Ascending aorta (tissue), 2 donors: ENCODE measurements at regions not wholly inside any gene's neighbourhood (a gene's known extent, or its start where the extent isn't known, plus 50 kb on each side); places are given as distances from the start of the nearest gene placed in this dataset.

Experiments used
- DNase-seq, 2 donors: peaks; one replicate each; pipeline ENCODE4 v3.0.0-alpha.2; 2019; ENCODE audit warnings: low spot score in 2 of 2
- H3K27ac ChIP-seq, 2 donors: fragments of 200-600 bp; sonication (generic); one replicate each; pipeline ENCODE4 v1.5.1; 2016 to 2017; ENCODE audit warnings: mild to moderate bottlenecking in 1 of 2
- H3K27me3 ChIP-seq: fragments of 200-600 bp; sonication (generic); one replicate; pipeline ENCODE4 v1.5.1; 2017
- H3K36me3 ChIP-seq, 2 donors: fragments of 200-600 bp; sonication (generic); one replicate each; pipeline ENCODE4 v1.5.1; 2016
- H3K4me1 ChIP-seq, 2 donors: fragments of 200-600 bp; sonication (generic); one replicate each; pipeline ENCODE4 v1.5.1; 2016 to 2017; ENCODE audit warnings: mild to moderate bottlenecking in 1 of 2
- H3K4me3 ChIP-seq, 2 donors: fragments of 200-600 bp; sonication (generic); one replicate each; pipeline ENCODE4 v1.5.1; 2016 to 2017; ENCODE audit warnings: mild to moderate bottlenecking in 1 of 2
- H3K9me3 ChIP-seq, 2 donors: fragments of 200-600 bp; sonication (generic); one replicate each; pipeline ENCODE4 v1.5.1; 2016
- intact Hi-C: fragments of 100-400 bp; cut with DNase I; formaldehyde crosslinking; loops from one replicate; pipeline ENCODE4 v1.15.1; 2023
- TF ChIP-seq, protein P1 (sequence below), 3 experiments: fragments of 200-600 bp in 2 of 3; fragments of 450-650 bp in 1 of 3; sonication (generic) in 2 of 3; IDR thresholded peaks; one replicate each; pipeline ENCODE4 v1.5.1; 2016 to 2019; ENCODE audit warnings: antibody characterized with exemption in 3 of 3, mild to moderate bottlenecking in 1 of 3, moderate library complexity in 1 of 3

GRCh38 chr12:70032076-70032475 lies 207.0 kb downstream of the MYRFL start:
- TF ChIP-seq, protein P1, sequence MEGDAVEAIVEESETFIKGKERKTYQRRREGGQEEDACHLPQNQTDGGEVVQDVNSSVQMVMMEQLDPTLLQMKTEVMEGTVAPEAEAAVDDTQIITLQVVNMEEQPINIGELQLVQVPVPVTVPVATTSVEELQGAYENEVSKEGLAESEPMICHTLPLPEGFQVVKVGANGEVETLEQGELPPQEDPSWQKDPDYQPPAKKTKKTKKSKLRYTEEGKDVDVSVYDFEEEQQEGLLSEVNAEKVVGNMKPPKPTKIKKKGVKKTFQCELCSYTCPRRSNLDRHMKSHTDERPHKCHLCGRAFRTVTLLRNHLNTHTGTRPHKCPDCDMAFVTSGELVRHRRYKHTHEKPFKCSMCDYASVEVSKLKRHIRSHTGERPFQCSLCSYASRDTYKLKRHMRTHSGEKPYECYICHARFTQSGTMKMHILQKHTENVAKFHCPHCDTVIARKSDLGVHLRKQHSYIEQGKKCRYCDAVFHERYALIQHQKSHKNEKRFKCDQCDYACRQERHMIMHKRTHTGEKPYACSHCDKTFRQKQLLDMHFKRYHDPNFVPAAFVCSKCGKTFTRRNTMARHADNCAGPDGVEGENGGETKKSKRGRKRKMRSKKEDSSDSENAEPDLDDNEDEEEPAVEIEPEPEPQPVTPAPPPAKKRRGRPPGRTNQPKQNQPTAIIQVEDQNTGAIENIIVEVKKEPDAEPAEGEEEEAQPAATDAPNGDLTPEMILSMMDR (IDR thresholded peaks at IDR 0.05), result no peak
- Histone ChIP-seq H3K4me1 (no peaks in the 10 kb centered on the region), H3K36me3 (no peaks in the 10 kb centered on the region), H3K9me3 (no peaks in the 10 kb centered on the region), H3K4me3 (no peak overlapping the region), H3K27ac (no peak overlapping the region), H3K27me3 (no peaks in the 10 kb centered on the region)
- intact Hi-C loops, result no loop called here
- DNase-seq, result no peak

DNA sequence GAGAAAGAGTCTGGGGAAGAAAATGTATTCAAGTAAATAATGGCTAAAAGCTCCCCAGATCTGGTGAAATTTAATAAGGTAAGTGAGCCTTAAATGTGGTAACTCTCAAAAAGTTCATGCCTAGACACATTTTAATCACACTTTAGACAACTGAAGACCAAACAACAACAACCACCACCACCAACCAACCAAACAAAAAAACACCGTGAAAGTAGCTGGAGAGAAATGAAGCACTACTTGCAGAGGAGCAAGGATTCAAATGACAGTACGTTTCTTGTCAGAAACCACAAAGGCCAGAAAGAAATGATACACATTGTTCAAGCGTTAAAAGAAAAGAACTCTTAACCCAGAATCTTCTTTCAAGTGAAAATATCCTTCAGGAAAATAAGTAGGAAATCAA lies 208.3 kb downstream of the MYRFL start:
- Histone ChIP-seq H3K4me1 (no peaks in the 10 kb centered on the region), H3K9me3 (no peaks in the 10 kb centered on the region), H3K27me3 (no peaks in the 10 kb centered on the region), H3K4me3 (no peak overlapping the region), H3K36me3 (no peaks in the 10 kb centered on the region), H3K27ac (no peak overlapping the region)
- TF ChIP-seq, protein P1 (IDR thresholded peaks at IDR 0.05), result no peak
- DNase-seq, result no peak
- intact Hi-C loops, result no loop called here

DNA sequence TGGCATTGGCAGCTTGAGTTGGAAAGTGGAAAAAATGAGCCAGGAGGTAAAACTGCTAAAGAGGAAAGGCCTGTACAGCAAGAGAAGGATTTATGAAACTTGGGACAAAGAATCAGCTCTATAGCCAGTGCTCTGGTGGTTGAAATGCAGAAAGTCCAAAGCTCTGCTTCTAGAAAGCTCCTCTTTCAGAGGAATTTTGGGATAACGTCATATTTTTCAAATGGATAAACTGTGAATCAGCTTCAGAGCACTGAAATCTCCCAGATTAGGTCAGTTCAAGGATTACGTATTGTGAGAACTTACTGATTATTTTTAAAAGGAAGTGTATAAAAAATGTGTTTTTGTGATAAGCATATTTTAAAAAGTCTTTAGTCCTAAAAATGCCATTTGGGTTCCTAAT lies 203.1 kb upstream of the CNOT2 start:
- DNase-seq, result no peak
- H3K36me3 ChIP-seq, result no peaks in the 10 kb centered on the region
- peak overlapping the region; percentile 45 to 66 for H3K27ac ChIP-seq
- H3K27me3 ChIP-seq, result no peaks in the 10 kb centered on the region
- H3K9me3 ChIP-seq, result no peaks in the 10 kb centered on the region
- H3K4me3 ChIP-seq, result no peak overlapping the region
- intact Hi-C loops, result loop anchor here (5.0 to 10.0 kb wide), 3 partner anchors 53 to 325 kb away; partner anchors contain the start of genes CNOT2 and KCNMB4
- TF ChIP-seq, protein P1 (IDR thresholded peaks at IDR 0.05), result peak in 1 of 3 experiments; percentile 8
- peaks cover 0 to 7% of the 10 kb centered on the region in 2 donors for H3K4me1 ChIP-seq

GRCh38 chr12:70042675-70043074 lies 200.6 kb upstream of the CNOT2 start:
- no peak for DNase-seq
- peaks cover 0 to 7% of the 10 kb centered on the region in 2 donors for H3K4me1 ChIP-seq
- TF ChIP-seq, protein P1 (IDR thresholded peaks at IDR 0.05), result no peak
- H3K27ac ChIP-seq, result peak overlapping the region in 1 of 2 donors; percentile 1
- H3K36me3 ChIP-seq, result no peaks in the 10 kb centered on the region
- intact Hi-C loops, result loop anchor here (5.0 to 10.0 kb wide), 3 partner anchors 55 to 322 kb away; partner anchors contain the start of genes CNOT2 and KCNMB4
- peak overlapping the region in 1 of 2 donors; percentile 30 for H3K4me3 ChIP-seq
- no peaks in the 10 kb centered on the region for H3K27me3 ChIP-seq
- H3K9me3 ChIP-seq, result no peaks in the 10 kb centered on the region

DNA sequence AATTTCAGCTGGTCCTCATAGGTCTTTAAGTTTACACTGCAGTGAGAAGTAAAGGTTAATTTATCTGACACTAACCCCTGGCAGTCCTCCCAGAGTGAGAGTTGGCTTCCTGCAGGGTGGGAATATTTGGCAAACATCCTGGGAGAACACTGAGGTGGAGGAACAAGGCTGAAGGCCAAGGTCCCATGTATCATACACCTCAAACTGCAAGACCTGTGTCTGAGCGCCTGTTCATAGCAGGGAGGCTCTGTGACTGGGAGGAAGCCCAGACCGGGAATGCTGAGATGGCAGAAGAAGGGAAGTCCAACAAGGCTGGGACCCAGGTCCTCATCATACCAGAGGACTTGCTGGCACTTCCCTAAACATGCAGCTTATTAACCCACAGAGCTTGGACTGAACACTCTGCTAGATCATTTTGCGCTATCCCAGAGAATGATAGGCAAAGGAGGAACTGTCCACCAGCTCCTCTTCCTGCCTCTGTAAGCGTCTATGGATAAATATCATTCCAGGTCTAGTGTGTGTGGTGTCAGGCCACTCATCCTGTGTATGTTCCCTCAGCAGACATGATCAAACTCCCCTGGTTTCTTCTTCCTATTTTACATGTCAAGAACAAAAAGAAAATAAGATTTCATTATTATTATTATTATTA lies 199.6 kb upstream of the CNOT2 start:
- intact Hi-C loops, result loop anchor here (5.0 to 10.0 kb wide), 3 partner anchors 56 to 321 kb away; partner anchors contain the start of genes CNOT2 and KCNMB4
- no peak for DNase-seq
- no peaks in the 10 kb centered on the region for H3K27me3 ChIP-seq
- H3K4me1 ChIP-seq, result peaks cover 0 to 7% of the 10 kb centered on the region in 2 donors
- no peaks in the 10 kb centered on the region for H3K9me3 ChIP-seq
- TF ChIP-seq, protein P1 (IDR thresholded peaks at IDR 0.05), result no peak
- H3K4me3 ChIP-seq, result no peak overlapping the region
- no peak overlapping the region for H3K27ac ChIP-seq
- H3K36me3 ChIP-seq, result no peaks in the 10 kb centered on the region
